ENCODE measurements at regions not wholly inside any gene's neighbourhood (a gene's known extent, or its start where the extent isn't known, plus 50 kb on each side); places are given as distances from the start of the nearest gene placed in this dataset.

GRCh38 chr13:89950225-89950624 is 1397.3 kb upstream of the MIR17HG start:
- H3K27ac ChIP-seq (replicated peaks) = no peak overlapping the region
- DNase-seq (ENCODE audit: low read depth in 1 of 2, low spot score in 1 of 2) = no peak
- TF ChIP-seq REST (IDR thresholded peaks at IDR 0.05; ENCODE audit: insufficient replicate concordance, low read depth) (no peak), GABPA (IDR thresholded peaks at IDR 0.05; ENCODE audit: low read depth) (no peak), SPI1 (IDR thresholded peaks at IDR 0.05; ENCODE audit: borderline replicate concordance, low read depth) (no peak), CTCF (IDR thresholded peaks at IDR 0.05; ENCODE audit: insufficient read depth, low read length) (no peak), POLR2AphosphoS5 (IDR thresholded peaks at IDR 0.05; ENCODE audit: low read depth) (no peak)
- H3K27me3 ChIP-seq (ENCODE audit: insufficient read depth, poor library complexity, severe bottlenecking) = no peaks in the 10 kb centered on the region
- H3K4me3 ChIP-seq (replicated peaks; ENCODE audit: insufficient read depth, low read length) = no peak overlapping the region

- Histone ChIP-seq H3K4me3 (replicated peaks; ENCODE audit: insufficient read depth, low read length) (no peak overlapping the region), H3K27ac (replicated peaks) (no peak overlapping the region), H3K27me3 (ENCODE audit: insufficient read depth, poor library complexity, severe bottlenecking) (no peaks in the 10 kb centered on the region)
- no peak for DNase-seq (ENCODE audit: low read depth in 1 of 2, low spot score in 1 of 2)
- no peak for TF ChIP-seq CTCF (IDR thresholded peaks at IDR 0.05; ENCODE audit: insufficient read depth, low read length)
- TF ChIP-seq POLR2AphosphoS5 (IDR thresholded peaks at IDR 0.05; ENCODE audit: low read depth) = no peak
- TF ChIP-seq REST (IDR thresholded peaks at IDR 0.05; ENCODE audit: insufficient replicate concordance, low read depth) = no peak
- no peak for TF ChIP-seq SPI1 (IDR thresholded peaks at IDR 0.05; ENCODE audit: borderline replicate concordance, low read depth)
- no peak for TF ChIP-seq GABPA (IDR thresholded peaks at IDR 0.05; ENCODE audit: low read depth)
Observed at GRCh38 chr13:89951341-89951740, 1396.1 kb upstream of the MIR17HG start.

GRCh38 chr13:89953581-89953980 is 1393.9 kb upstream of the MIR17HG start:
- H3K27ac ChIP-seq (replicated peaks) = no peak overlapping the region
- no peaks in the 10 kb centered on the region for H3K27me3 ChIP-seq (ENCODE audit: insufficient read depth, poor library complexity, severe bottlenecking)
- H3K4me3 ChIP-seq (replicated peaks; ENCODE audit: insufficient read depth, low read length) = no peak overlapping the region
- TF ChIP-seq REST (IDR thresholded peaks at IDR 0.05; ENCODE audit: insufficient replicate concordance, low read depth) = no peak
- TF ChIP-seq SPI1 (IDR thresholded peaks at IDR 0.05; ENCODE audit: borderline replicate concordance, low read depth) = no peak
- no peak for TF ChIP-seq CTCF (IDR thresholded peaks at IDR 0.05; ENCODE audit: insufficient read depth, low read length)
- TF ChIP-seq POLR2AphosphoS5 (IDR thresholded peaks at IDR 0.05; ENCODE audit: low read depth) = no peak
- no peak for TF ChIP-seq GABPA (IDR thresholded peaks at IDR 0.05; ENCODE audit: low read depth)
- DNase-seq (ENCODE audit: low read depth in 1 of 2, low spot score in 1 of 2) = no peak
